SK-N-SH (cell line): ENCODE measurements at regions not wholly inside any gene's neighbourhood (a gene's known extent, or its start where the extent isn't known, plus 50 kb on each side); places are given as distances from the start of the nearest gene placed in this dataset.

Source experiments
- CTCF ChIA-PET: fragments of 300-600, 350-600 bp; formaldehyde crosslinking; extraction: SDS; loops from one replicate; lab custom pipeline; 2021; lab: Yijun Ruan, JAX
- POLR2A ChIA-PET: fragments of 350-600 bp; sonication (Branson Sonifier 250); formaldehyde crosslinking; extraction: SDS; loops from one replicate; lab custom pipeline; 2020; ENCODE audit warnings: antibody characterized with exemption, inconsistent platforms; lab: Yijun Ruan, JAX
- DNase-seq: peaks from one replicate; pipeline ENCODE4 v3.0.0; 2012
- H2AFZ ChIP-seq: fragments of 200-600 bp; sonication (generic); 2 replicates; pipeline ENCODE4 v1.8.1; 2016; ENCODE audit warnings: antibody characterized with exemption, mild to moderate bottlenecking, low read depth
- H3F3A ChIP-seq: fragments of 200-600 bp; sonication (generic); replicated peaks from 2 replicates; pipeline ENCODE3; 2016; ENCODE audit warnings: antibody characterized with exemption, mild to moderate bottlenecking; ENCODE audit not compliant: insufficient read depth
- H3K27ac ChIP-seq, 2 experiments: fragments of 200-500 bp in 1 of 2; fragments of 200-600 bp in 1 of 2; sonication (Bioruptor generic) in 1 of 2; sonication (generic), shearing (Covaris generic) in 1 of 2; 2 replicates each; pipeline versions ENCODE4 v1.5.1 to v1.6.1; 2014 to 2016; ENCODE audit warnings: low read depth in 2 of 2, inconsistent platforms in 1 of 2, low read length in 1 of 2, mild to moderate bottlenecking in 1 of 2, mixed read lengths in 1 of 2
- H3K27me3 ChIP-seq: fragments of 200-600 bp; sonication (generic), shearing (Covaris generic); 2 replicates; pipeline ENCODE4 v1.6.1; 2016; ENCODE audit warnings: mixed run types; ENCODE audit not compliant: insufficient read depth
- H3K36me3 ChIP-seq, 2 experiments: fragments of 200-500 bp in 1 of 2; fragments of 200-600 bp in 1 of 2; sonication (Bioruptor generic) in 1 of 2; sonication (generic) in 1 of 2; replicated peaks in 1 of 2; 2 replicates each; pipeline versions ENCODE3 to v1.5.1; 2014 to 2016; ENCODE audit warnings: low read length in 1 of 2, mild to moderate bottlenecking in 1 of 2; ENCODE audit not compliant: insufficient read depth in 2 of 2, control insufficient read depth in 1 of 2
- H3K4me1 ChIP-seq, 2 experiments: fragments of 200-500 bp in 1 of 2; fragments of 200-600 bp in 1 of 2; sonication (Bioruptor generic) in 1 of 2; sonication (generic), shearing (Covaris generic) in 1 of 2; 2 replicates each; pipeline versions ENCODE4 v1.5.1 to v1.6.1; 2014 to 2016; ENCODE audit warnings: low read depth in 1 of 2, low read length in 1 of 2, mixed run types in 1 of 2; ENCODE audit not compliant: insufficient read depth in 2 of 2, control insufficient read depth in 1 of 2
- H3K4me2 ChIP-seq: fragments of 200-600 bp; sonication (generic), shearing (Covaris generic); 2 replicates; pipeline ENCODE4 v1.6.1; 2017; ENCODE audit warnings: mixed run types
- H3K4me3 ChIP-seq, 2 experiments: fragments of 200-500 bp in 1 of 2; fragments of 200-600 bp in 1 of 2; sonication (Bioruptor generic) in 1 of 2; sonication (generic), shearing (Covaris generic) in 1 of 2; 2 replicates each; pipeline versions ENCODE4 v1.5.1 to v1.8.1; 2014 to 2016; ENCODE audit warnings: low read depth in 2 of 2, inconsistent platforms in 1 of 2, low read length in 1 of 2, mild to moderate bottlenecking in 1 of 2, mixed read lengths in 1 of 2, moderate library complexity in 1 of 2
- H3K79me2 ChIP-seq: fragments of 200-600 bp; sonication (generic); 2 replicates; pipeline ENCODE4 v1.8.1; 2017; ENCODE audit warnings: mild to moderate bottlenecking; ENCODE audit not compliant: insufficient read depth
- H3K9ac ChIP-seq: fragments of 200-600 bp; sonication (generic); 2 replicates; pipeline ENCODE4 v1.6.1; 2017; ENCODE audit warnings: mixed run types
- H3K9me2 ChIP-seq: fragments of 200-600 bp; sonication (generic); 2 replicates; pipeline ENCODE4 v1.6.1; 2017; ENCODE audit warnings: mixed run types
- H3K9me3 ChIP-seq: fragments of 200-600 bp; sonication (generic); 2 replicates; pipeline ENCODE4 v1.6.1; 2017; ENCODE audit warnings: mixed run types, mild to moderate bottlenecking, moderate library complexity
- H4K20me1 ChIP-seq: fragments of 200-600 bp; sonication (generic); 2 replicates; pipeline ENCODE4 v1.6.1; 2017; ENCODE audit warnings: mild to moderate bottlenecking, mixed run types; ENCODE audit not compliant: insufficient read depth
- CHD2 ChIP-seq: fragments of 150-350 bp; IDR thresholded peaks from 2 replicates; pipeline ENCODE4 v1.6.1; 2018; ENCODE audit warnings: low read length; ENCODE audit not compliant: partially characterized antibody
- ELF1 ChIP-seq: IDR thresholded peaks from 2 replicates; pipeline ENCODE4 v1.4.0; 2012
- EP300 ChIP-seq, 2 experiments: IDR thresholded peaks; 2 replicates each; pipeline versions ENCODE4 v1.4.0 to v1.6.1; 2012; ENCODE audit warnings: borderline replicate concordance in 1 of 2, low read depth in 1 of 2, low read length in 1 of 2
- FOSL2 ChIP-seq: IDR thresholded peaks from 2 replicates; pipeline ENCODE4 v1.4.0; 2012; ENCODE audit warnings: low read depth, mild to moderate bottlenecking, moderate library complexity, borderline replicate concordance
- GATA2 ChIP-seq: sonication (generic); formaldehyde crosslinking; IDR thresholded peaks from 2 replicates; pipeline ENCODE4 v1.5.0; 2020; ENCODE audit warnings: mild to moderate bottlenecking, missing genetic modification reagents
- MAX ChIP-seq: IDR thresholded peaks from 2 replicates; pipeline ENCODE4 v1.4.0; 2012; ENCODE audit warnings: low read depth
- MEF2A ChIP-seq: IDR thresholded peaks from 2 replicates; pipeline ENCODE4 v1.4.0; 2012; ENCODE audit warnings: low read depth, borderline replicate concordance
- MXI1 ChIP-seq: IDR thresholded peaks from 2 replicates; pipeline ENCODE4 v1.6.1; 2012; ENCODE audit warnings: mild to moderate bottlenecking, low read depth, low read length, improper control_type of control experiment
- NRF1 ChIP-seq: IDR thresholded peaks from 2 replicates; pipeline ENCODE4 v1.6.1; 2012; ENCODE audit warnings: low read depth, mild to moderate bottlenecking, low read length
- RAD21 ChIP-seq: IDR thresholded peaks from 2 replicates; pipeline ENCODE4 v1.6.1; 2012; ENCODE audit warnings: mild to moderate bottlenecking, low read length
- RFX5 ChIP-seq: IDR thresholded peaks from 2 replicates; pipeline ENCODE4 v1.6.1; 2012; ENCODE audit warnings: mild to moderate bottlenecking, improper control_type of control experiment, low read length
- RXRA ChIP-seq: IDR thresholded peaks from 2 replicates; pipeline ENCODE4 v1.4.0; 2012; ENCODE audit warnings: low read depth, mild to moderate bottlenecking, borderline replicate concordance
- SIN3A ChIP-seq: IDR thresholded peaks from 2 replicates; pipeline ENCODE4 v1.6.1; 2012; ENCODE audit warnings: low read depth, mild to moderate bottlenecking, low read length, moderate library complexity, borderline replicate concordance
- TAF1 ChIP-seq: IDR thresholded peaks from 2 replicates; pipeline ENCODE4 v1.6.1; 2012; ENCODE audit warnings: low read depth, mild to moderate bottlenecking, low read length, moderate library complexity, borderline replicate concordance
- TCF12 ChIP-seq: IDR thresholded peaks from 2 replicates; pipeline ENCODE4 v1.4.0; 2012
- USF1 ChIP-seq: IDR thresholded peaks from 2 replicates; pipeline ENCODE4 v1.4.0; 2012; ENCODE audit warnings: low read depth, borderline replicate concordance
- USF2 ChIP-seq: fragments of 150-350 bp; IDR thresholded peaks from 2 replicates; pipeline ENCODE4 v1.6.1; 2017; ENCODE audit warnings: antibody characterized with exemption, low read length, low read depth, borderline replicate concordance
- WGBS: methylation state at CpG from one replicate; pipeline ENCODE4 v1.1.6; 2017; ENCODE audit warnings: low lambda C conversion rate; 5-methylcytosine and 5-hydroxymethylcytosine counted together
- TF ChIP-seq, protein P1 (sequence below): fragments of 150-350 bp; IDR thresholded peaks from 2 replicates; pipeline ENCODE4 v1.6.1; 2016; ENCODE audit warnings: mild to moderate bottlenecking, low read depth, low read length
- TF ChIP-seq, protein P2 (sequence below): IDR thresholded peaks from 2 replicates; pipeline ENCODE4 v1.6.1; 2012; ENCODE audit warnings: mild to moderate bottlenecking, low read depth, low read length, moderate library complexity

- TF ChIP-seq MXI1, result no peak
- no peak for TF ChIP-seq FOSL2
- no peak for TF ChIP-seq NRF1
Measured at GRCh38 chr12:107475900-107476299, 209.7 kb upstream of the PWP1 start (continued).

DNA sequence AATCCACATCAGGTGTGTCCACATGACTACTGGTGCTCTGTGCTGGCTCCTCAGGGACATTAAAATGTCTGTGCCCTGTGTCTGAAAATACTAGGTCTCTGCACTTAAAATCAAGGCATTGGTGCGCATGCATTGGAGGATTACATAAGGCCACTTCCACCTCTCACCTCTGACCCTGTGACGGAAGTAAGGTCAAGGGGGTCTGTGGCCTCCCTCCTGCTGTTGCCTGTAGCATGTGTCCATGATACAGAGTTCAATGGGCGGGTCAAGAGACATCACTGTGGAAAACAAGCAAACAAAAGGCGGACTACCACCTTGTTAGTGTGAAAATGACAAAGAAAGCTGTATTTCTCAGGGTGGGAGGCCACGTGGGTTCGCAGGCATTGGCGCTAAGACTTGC lies 208.6 kb upstream of the PWP1 start:
- H3K4me3 ChIP-seq, result no peak overlapping the region
- H2AFZ ChIP-seq, result no peak overlapping the region
- no peak for DNase-seq
- H3K9me2 ChIP-seq, result no peaks in the 10 kb centered on the region
- H3K4me2 ChIP-seq, result no peak overlapping the region
- no peaks in the 10 kb centered on the region for H3K79me2 ChIP-seq
- H3K27ac ChIP-seq, result no peak overlapping the region
- TF ChIP-seq, protein P1, sequence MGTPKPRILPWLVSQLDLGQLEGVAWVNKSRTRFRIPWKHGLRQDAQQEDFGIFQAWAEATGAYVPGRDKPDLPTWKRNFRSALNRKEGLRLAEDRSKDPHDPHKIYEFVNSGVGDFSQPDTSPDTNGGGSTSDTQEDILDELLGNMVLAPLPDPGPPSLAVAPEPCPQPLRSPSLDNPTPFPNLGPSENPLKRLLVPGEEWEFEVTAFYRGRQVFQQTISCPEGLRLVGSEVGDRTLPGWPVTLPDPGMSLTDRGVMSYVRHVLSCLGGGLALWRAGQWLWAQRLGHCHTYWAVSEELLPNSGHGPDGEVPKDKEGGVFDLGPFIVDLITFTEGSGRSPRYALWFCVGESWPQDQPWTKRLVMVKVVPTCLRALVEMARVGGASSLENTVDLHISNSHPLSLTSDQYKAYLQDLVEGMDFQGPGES, result no peak
- TF ChIP-seq RXRA (no peak), RAD21 (no peak), MAX (no peak), MEF2A (no peak), EP300 (IDR thresholded peaks at IDR 0.05; ENCODE audit: borderline replicate concordance in 1 of 2, low read depth in 1 of 2, low read length in 1 of 2) (no peak)
- H3F3A ChIP-seq, result no peaks in the 10 kb centered on the region
- H3K36me3 ChIP-seq, result no peaks in the 10 kb centered on the region
- H3K9ac ChIP-seq, result no peak overlapping the region
- CTCF ChIA-PET, result interaction anchor here (1.5 kb wide), 1 partner anchor 75 kb away, joined by 3 read pairs; no protein-coding TSS in a partner anchor
- peaks cover 0 to 8% of the 10 kb centered on the region in 2 experiments; a peak in 1 of 4 replicates for H3K4me1 ChIP-seq
- no peaks in the 10 kb centered on the region for H4K20me1 ChIP-seq
- no peaks in the 10 kb centered on the region for H3K27me3 ChIP-seq
- WGBS, result 63% methylated on average over 7 of the region's 7 CpGs
- no peaks in the 10 kb centered on the region for H3K9me3 ChIP-seq
- POLR2A ChIA-PET, result no interaction called here

- Histone ChIP-seq H3K9me2 (no peaks in the 10 kb centered on the region), H3K79me2 (no peaks in the 10 kb centered on the region), H4K20me1 (no peaks in the 10 kb centered on the region), H3K9ac (no peak overlapping the region), H3K4me1 (peaks cover 0 to 8% of the 10 kb centered on the region in 2 experiments; a peak in 1 of 4 replicates), H3K27ac (no peak overlapping the region), H3K4me3 (no peak overlapping the region), H3K36me3 (no peaks in the 10 kb centered on the region), H3K27me3 (no peaks in the 10 kb centered on the region), H3F3A (no peaks in the 10 kb centered on the region), H3K9me3 (no peaks in the 10 kb centered on the region), H2AFZ (no peak overlapping the region), H3K4me2 (no peak overlapping the region)
- POLR2A ChIA-PET, result no interaction called here
- 56% methylated on average over 2 of the region's 2 CpGs for WGBS
- CTCF ChIA-PET, result interaction anchor here (1.5 to 2.6 kb wide), 2 partner anchors 76 to 346 kb away, joined by 3 to 9 read pairs; no protein-coding TSS in a partner anchor
- no peak for DNase-seq
- TF ChIP-seq EP300 (IDR thresholded peaks at IDR 0.05; ENCODE audit: borderline replicate concordance in 1 of 2, low read depth in 1 of 2, low read length in 1 of 2), result no peak
- TF ChIP-seq USF2, result no peak
- TF ChIP-seq USF1, result no peak
- TF ChIP-seq RXRA, result no peak
- no peak for TF ChIP-seq FOSL2
- no peak for TF ChIP-seq TAF1
- TF ChIP-seq, protein P2, sequence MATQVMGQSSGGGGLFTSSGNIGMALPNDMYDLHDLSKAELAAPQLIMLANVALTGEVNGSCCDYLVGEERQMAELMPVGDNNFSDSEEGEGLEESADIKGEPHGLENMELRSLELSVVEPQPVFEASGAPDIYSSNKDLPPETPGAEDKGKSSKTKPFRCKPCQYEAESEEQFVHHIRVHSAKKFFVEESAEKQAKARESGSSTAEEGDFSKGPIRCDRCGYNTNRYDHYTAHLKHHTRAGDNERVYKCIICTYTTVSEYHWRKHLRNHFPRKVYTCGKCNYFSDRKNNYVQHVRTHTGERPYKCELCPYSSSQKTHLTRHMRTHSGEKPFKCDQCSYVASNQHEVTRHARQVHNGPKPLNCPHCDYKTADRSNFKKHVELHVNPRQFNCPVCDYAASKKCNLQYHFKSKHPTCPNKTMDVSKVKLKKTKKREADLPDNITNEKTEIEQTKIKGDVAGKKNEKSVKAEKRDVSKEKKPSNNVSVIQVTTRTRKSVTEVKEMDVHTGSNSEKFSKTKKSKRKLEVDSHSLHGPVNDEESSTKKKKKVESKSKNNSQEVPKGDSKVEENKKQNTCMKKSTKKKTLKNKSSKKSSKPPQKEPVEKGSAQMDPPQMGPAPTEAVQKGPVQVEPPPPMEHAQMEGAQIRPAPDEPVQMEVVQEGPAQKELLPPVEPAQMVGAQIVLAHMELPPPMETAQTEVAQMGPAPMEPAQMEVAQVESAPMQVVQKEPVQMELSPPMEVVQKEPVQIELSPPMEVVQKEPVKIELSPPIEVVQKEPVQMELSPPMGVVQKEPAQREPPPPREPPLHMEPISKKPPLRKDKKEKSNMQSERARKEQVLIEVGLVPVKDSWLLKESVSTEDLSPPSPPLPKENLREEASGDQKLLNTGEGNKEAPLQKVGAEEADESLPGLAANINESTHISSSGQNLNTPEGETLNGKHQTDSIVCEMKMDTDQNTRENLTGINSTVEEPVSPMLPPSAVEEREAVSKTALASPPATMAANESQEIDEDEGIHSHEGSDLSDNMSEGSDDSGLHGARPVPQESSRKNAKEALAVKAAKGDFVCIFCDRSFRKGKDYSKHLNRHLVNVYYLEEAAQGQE, result no peak
- no peak for TF ChIP-seq ELF1
- no peak for TF ChIP-seq CHD2
- no peak for TF ChIP-seq TCF12
- no peak for TF ChIP-seq RFX5
- no peak for TF ChIP-seq GATA2
- TF ChIP-seq SIN3A, result no peak
Measured at GRCh38 chr12:107477947-107478610, 207.5 kb upstream of the PWP1 start.
